OCI-LY7 (cell line): ENCODE measurements at regions not wholly inside any gene's neighbourhood (a gene's known extent, or its start where the extent isn't known, plus 50 kb on each side); places are given as distances from the start of the nearest gene placed in this dataset.

Experiments
- BruUV-seq: library from RNA; stranded (reverse); fragments of 400-500 nt; replicated peaks from 2 replicates; lab custom pipeline; 2021; lab: Mats Ljungman, UMichigan
- CTCF ChIA-PET: fragments of 300-600 bp; sonication (Branson Sonifier 250); formaldehyde crosslinking; loops from one replicate; lab custom pipeline; 2022; ENCODE audit warnings: antibody characterized with exemption; ENCODE audit not compliant: unreplicated experiment; lab: Charles Lee
- POLR2A ChIA-PET: fragments of 300-600 bp; sonication (Branson Sonifier 250); formaldehyde crosslinking; loops from one replicate; lab custom pipeline; 2022; ENCODE audit warnings: antibody characterized with exemption; lab: Charles Lee
- DNase-seq: peaks from one replicate; pipeline ENCODE4 v3.0.0-alpha.2; 2015; ENCODE audit warnings: low spot score
- H2AFZ ChIP-seq: fragments of 200-600 bp; sonication (generic), shearing (Covaris generic); 2 replicates; pipeline ENCODE4 v1.6.1; 2014; ENCODE audit warnings: mild to moderate bottlenecking, antibody characterized with exemption, low read length, moderate library complexity
- H3K27ac ChIP-seq: fragments of 200-600 bp; sonication (generic); 2 replicates; pipeline ENCODE4 v1.5.1; 2014; ENCODE audit warnings: mixed run types, low read depth, mild to moderate bottlenecking, moderate library complexity, low read length, inconsistent platforms; ENCODE audit not compliant: poor library complexity, severe bottlenecking
- H3K36me3 ChIP-seq: fragments of 200-600 bp; sonication (generic); 2 replicates; pipeline ENCODE4 v1.6.1; 2014; ENCODE audit warnings: mild to moderate bottlenecking, antibody characterized with exemption, low read length, moderate library complexity, mixed read lengths; ENCODE audit not compliant: insufficient read depth
- H3K4me1 ChIP-seq: fragments of 200-600 bp; sonication (generic); 2 replicates; pipeline ENCODE4 v1.5.1; 2014; ENCODE audit warnings: mild to moderate bottlenecking, low read length; ENCODE audit not compliant: insufficient read depth, poor library complexity, severe bottlenecking
- H3K4me2 ChIP-seq: fragments of 200-600 bp; sonication (generic); 2 replicates; pipeline ENCODE4 v1.6.1; 2014; ENCODE audit warnings: mild to moderate bottlenecking, low read length
- H3K4me3 ChIP-seq: fragments of 200-600 bp; sonication (generic); 2 replicates; pipeline ENCODE4 v1.5.1; 2014; ENCODE audit warnings: mild to moderate bottlenecking, low read depth, low read length; ENCODE audit not compliant: poor library complexity, severe bottlenecking
- H3K79me2 ChIP-seq: fragments of 200-600 bp; sonication (generic); 2 replicates; pipeline ENCODE4 v1.6.1; 2016; ENCODE audit warnings: low read depth, mild to moderate bottlenecking, low read length, moderate library complexity, mixed read lengths; ENCODE audit not compliant: insufficient read depth
- H3K9me2 ChIP-seq: fragments of 200-600 bp; sonication (generic); 2 replicates; pipeline ENCODE4 v1.6.1; 2016; ENCODE audit warnings: mild to moderate bottlenecking, low read length, mixed read lengths; ENCODE audit not compliant: insufficient read depth
- H3K9me3 ChIP-seq: fragments of 200-600 bp; sonication (generic); 2 replicates; pipeline ENCODE4 v1.6.1; 2014; ENCODE audit warnings: mild to moderate bottlenecking, mixed run types, low read length, mixed read lengths
- H4K20me1 ChIP-seq: fragments of 200-600 bp; sonication (generic); 2 replicates; pipeline ENCODE4 v1.6.1; 2014; ENCODE audit warnings: mild to moderate bottlenecking, antibody characterized with exemption, low read length, moderate library complexity, mixed read lengths; ENCODE audit not compliant: insufficient read depth
- CTCF ChIP-seq: fragments of 200-600 bp; sonication (generic); conservative IDR thresholded peaks from 2 replicates; pipeline ENCODE4 v1.5.1; 2014; ENCODE audit warnings: mild to moderate bottlenecking, antibody characterized with exemption, low read length, moderate library complexity, mixed read lengths
- EZH2phosphoT487 ChIP-seq: fragments of 200-600 bp; sonication (generic); IDR thresholded peaks from 2 replicates; pipeline ENCODE4 v1.6.1; 2018; ENCODE audit warnings: low read depth, borderline replicate concordance, mild to moderate bottlenecking, mixed run types, antibody characterized with exemption, low read length, moderate library complexity, mixed read lengths
- intact Hi-C: fragments of 100-400 bp; cut with micrococcal nuclease; formaldehyde crosslinking; loops from one replicate; pipeline ENCODE4 v1.10.0; 2022; ENCODE audit not compliant: unreplicated experiment

- DNase-seq, result no peak
- Histone ChIP-seq H3K9me2 (no peaks in the 10 kb centered on the region; the same call in 1 of the 2 replicates), H2AFZ (no peak overlapping the region), H3K79me2 (no peaks in the 10 kb centered on the region), H3K4me2 (no peak overlapping the region), H3K27ac (no peak overlapping the region), H3K36me3 (no peaks in the 10 kb centered on the region), H3K4me3 (no peak overlapping the region), H4K20me1 (no peaks in the 10 kb centered on the region), H3K9me3 (no peaks in the 10 kb centered on the region), H3K4me1 (no peaks in the 10 kb centered on the region)
- intact Hi-C loops, result no loop called here
- BruUV-seq, result no TSS peak
- ChIA-PET POLR2A (interaction anchor here (0.7 to 1.2 kb wide), 2 partner anchors 12 to 17 kb away, joined by 3 read pairs; no protein-coding TSS in a partner anchor), CTCF (no interaction called here)
- no peak for TF ChIP-seq CTCF
- no peak for TF ChIP-seq EZH2phosphoT487
Observed at GRCh38 chr6:65955034-65955433, 248.0 kb upstream of the EYS start.

- Histone ChIP-seq H3K36me3 (no peaks in the 10 kb centered on the region), H3K4me1 (no peaks in the 10 kb centered on the region), H3K4me2 (no peak overlapping the region), H4K20me1 (no peaks in the 10 kb centered on the region), H3K4me3 (no peak overlapping the region), H3K9me2 (no peaks in the 10 kb centered on the region), H3K27ac (no peak overlapping the region), H2AFZ (no peak overlapping the region), H3K79me2 (no peaks in the 10 kb centered on the region), H3K9me3 (no peaks in the 10 kb centered on the region)
- intact Hi-C loops, result no loop called here
- ChIA-PET POLR2A (no interaction called here), CTCF (no interaction called here)
- no peak for TF ChIP-seq EZH2phosphoT487
- TF ChIP-seq CTCF, result no peak
- DNase-seq, result no peak
- BruUV-seq, result no TSS peak
Observed at GRCh38 chr6:65948062-65948461, 241.0 kb upstream of the EYS start.

GRCh38 chr6:65943548-65943947, 236.5 kb upstream of the EYS start:
- intact Hi-C loops, result no loop called here
- DNase-seq, result no peak
- Histone ChIP-seq H3K4me2 (no peak overlapping the region), H3K4me1 (no peaks in the 10 kb centered on the region), H3K4me3 (no peak overlapping the region), H3K9me2 (no peaks in the 10 kb centered on the region), H3K36me3 (no peaks in the 10 kb centered on the region), H3K27ac (no peak overlapping the region), H4K20me1 (no peaks in the 10 kb centered on the region), H3K79me2 (no peaks in the 10 kb centered on the region), H2AFZ (no peak overlapping the region), H3K9me3 (0 out of 2 replicates have a peak, but pooled peaks cover 3% of the 10 kb centered on the region)
- no TSS peak for BruUV-seq
- TF ChIP-seq CTCF, result no peak
- TF ChIP-seq EZH2phosphoT487, result no peak
- ChIA-PET CTCF (interaction anchor here (1.0 kb wide), 1 partner anchor 10 kb away, joined by 3 read pairs; no protein-coding TSS in a partner anchor), POLR2A (no interaction called here)
